ENCODE measurements at regions not wholly inside any gene's neighbourhood (a gene's known extent, or its start where the extent isn't known, plus 50 kb on each side); places are given as distances from the start of the nearest gene placed in this dataset.

- H3K4me1 Mint-ChIP-seq (ENCODE audit: low read depth): peaks cover 7% of the 10 kb centered on the region
- H3K4me3 Mint-ChIP-seq (ENCODE audit: low read depth): no peak overlapping the region
- no peak for TF ChIP-seq CTCF (IDR thresholded peaks at IDR 0.05; ENCODE audit: unreplicated experiment)
- no peaks in the 10 kb centered on the region for H3K27me3 Mint-ChIP-seq
- no peaks in the 10 kb centered on the region for H3K9me3 Mint-ChIP-seq (ENCODE audit: low read depth)
- H3K36me3 Mint-ChIP-seq (ENCODE audit: insufficient read depth): no peaks in the 10 kb centered on the region
- no peak for DNase-seq (ENCODE audit: low spot score, unreplicated experiment)
- no peak overlapping the region for H3K27ac Mint-ChIP-seq
Measured at GRCh38 chr16:9381399-9381798, 290.0 kb downstream of the HAPSTR1 start.

GRCh38 chr16:9381905-9382304 is 290.5 kb downstream of the HAPSTR1 start:
- H3K4me3 Mint-ChIP-seq (ENCODE audit: low read depth): no peak overlapping the region
- no peaks in the 10 kb centered on the region for H3K9me3 Mint-ChIP-seq (ENCODE audit: low read depth)
- no peaks in the 10 kb centered on the region for H3K27me3 Mint-ChIP-seq
- no peak for TF ChIP-seq CTCF (IDR thresholded peaks at IDR 0.05; ENCODE audit: unreplicated experiment)
- no peak overlapping the region for H3K27ac Mint-ChIP-seq
- DNase-seq (ENCODE audit: low spot score, unreplicated experiment): no peak
- no peaks in the 10 kb centered on the region for H3K36me3 Mint-ChIP-seq (ENCODE audit: insufficient read depth)
- H3K4me1 Mint-ChIP-seq (ENCODE audit: low read depth): peaks cover 7% of the 10 kb centered on the region

- no peaks in the 10 kb centered on the region for H3K27me3 Mint-ChIP-seq
- H3K4me3 Mint-ChIP-seq (ENCODE audit: low read depth): no peak overlapping the region
- H3K27ac Mint-ChIP-seq: no peak overlapping the region
- DNase-seq (ENCODE audit: low spot score, unreplicated experiment): no peak
- peaks cover 9% of the 10 kb centered on the region for H3K9me3 Mint-ChIP-seq (ENCODE audit: low read depth)
- no peak for TF ChIP-seq CTCF (IDR thresholded peaks at IDR 0.05; ENCODE audit: unreplicated experiment)
- no peaks in the 10 kb centered on the region for H3K36me3 Mint-ChIP-seq (ENCODE audit: insufficient read depth)
- peaks cover 6% of the 10 kb centered on the region for H3K4me1 Mint-ChIP-seq (ENCODE audit: low read depth)
Measured at GRCh38 chr16:9383281-9383680, 291.8 kb downstream of the HAPSTR1 start.

- H3K27ac Mint-ChIP-seq: no peak overlapping the region
- TF ChIP-seq CTCF (IDR thresholded peaks at IDR 0.05; ENCODE audit: unreplicated experiment): no peak
- no peaks in the 10 kb centered on the region for H3K4me1 Mint-ChIP-seq (ENCODE audit: low read depth)
- no peak overlapping the region for H3K4me3 Mint-ChIP-seq (ENCODE audit: low read depth)
- no peaks in the 10 kb centered on the region for H3K36me3 Mint-ChIP-seq (ENCODE audit: insufficient read depth)
- H3K9me3 Mint-ChIP-seq (ENCODE audit: low read depth): peaks cover 15% of the 10 kb centered on the region
- no peaks in the 10 kb centered on the region for H3K27me3 Mint-ChIP-seq
- no peak for DNase-seq (ENCODE audit: low spot score, unreplicated experiment)
Measured at GRCh38 chr16:9384141-9384540, 292.7 kb downstream of the HAPSTR1 start.

GRCh38 chr16:9389543-9390207 is 298.2 kb downstream of the HAPSTR1 start:
- no peak overlapping the region for H3K4me3 Mint-ChIP-seq (ENCODE audit: low read depth)
- peaks cover 4% of the 10 kb centered on the region for H3K4me1 Mint-ChIP-seq (ENCODE audit: low read depth)
- H3K9me3 Mint-ChIP-seq (ENCODE audit: low read depth): peaks cover 16% of the 10 kb centered on the region
- no peaks in the 10 kb centered on the region for H3K36me3 Mint-ChIP-seq (ENCODE audit: insufficient read depth)
- H3K27me3 Mint-ChIP-seq: peaks cover 9% of the 10 kb centered on the region
- no peak for TF ChIP-seq CTCF (IDR thresholded peaks at IDR 0.05; ENCODE audit: unreplicated experiment)
- H3K27ac Mint-ChIP-seq: no peak overlapping the region
- no peak for DNase-seq (ENCODE audit: low spot score, unreplicated experiment)
